A549 (cell line): ENCODE measurements at regions not wholly inside any gene's neighbourhood (a gene's known extent, or its start where the extent isn't known, plus 50 kb on each side); places are given as distances from the start of the nearest gene placed in this dataset.
A peak's percentile ranks its signal among the peaks of the same experiment; 100 is the strongest.
"Not testable (repeated sequence)": the region's sequence is repeated elsewhere in the genome, so short reads cannot be mapped to it uniquely, and the experiment has no call there.

Experiments used
- ATAC-seq, 2 experiments: fragments of 200-7000 bp in 1 of 2; fragments of >200 bp in 1 of 2; cut with Nextera tagmentation in 1 of 2; cut with Tn5 transposase in 1 of 2; 3 replicates each; pipeline versions ENCODE4 v1.8.0 to v1.9.1; 2018 to 2020; ENCODE audit warnings: mild to moderate bottlenecking in 1 of 2, moderate library complexity in 1 of 2
- CTCF ChIA-PET: fragments of 300-600 bp; sonication (Branson Sonifier 250); formaldehyde crosslinking; extraction: SDS; loops from one replicate; lab custom pipeline; 2021; ENCODE audit warnings: antibody characterized with exemption, inconsistent platforms; lab: Yijun Ruan, JAX
- POLR2A ChIA-PET: fragments of 350-600 bp; formaldehyde crosslinking; extraction: SDS; loops from one replicate; lab custom pipeline; 2021; ENCODE audit warnings: antibody characterized with exemption, inconsistent platforms; lab: Yijun Ruan, JAX
- DNase-seq, 2 experiments: peaks; one replicate each; pipeline versions ENCODE4 v3.0.0 to v3.0.0-alpha.2; 2011 to 2016; ENCODE audit warnings: low read depth in 1 of 2, low spot score in 1 of 2
- FAIRE-seq: peaks from 2 replicates; lab custom pipeline; 2011; peaks lifted over from hg19 to GRCh38; lab: Jason Lieb, UNC
- H3K27ac ChIP-seq, 2 experiments: fragments of >200 bp; sonication (Bioruptor Twin); formaldehyde crosslinking; 3 replicates each; pipeline ENCODE4 v1.5.1; 2016 to 2017
- H3K4me1 ChIP-seq: fragments of >200 bp; sonication (Bioruptor Twin); formaldehyde crosslinking; 3 replicates; pipeline ENCODE4 v1.6.1; 2016
- H3K4me2 ChIP-seq: fragments of >200 bp; sonication (Bioruptor Twin); formaldehyde crosslinking; 3 replicates; pipeline ENCODE4 v1.6.1; 2016
- H3K4me3 ChIP-seq: fragments of >200 bp; sonication (Bioruptor Twin); formaldehyde crosslinking; 3 replicates; pipeline ENCODE4 v1.5.1; 2016
- H3K9me3 ChIP-seq: fragments of >200 bp; sonication (Bioruptor Twin); formaldehyde crosslinking; 3 replicates; pipeline ENCODE4 v1.6.1; 2016
- CTCF ChIP-seq: fragments of >200 bp; sonication (Bioruptor Twin); formaldehyde crosslinking; IDR thresholded peaks from 3 replicates; pipeline ENCODE4 v1.5.1; 2016
- RAD21 ChIP-seq, 2 experiments: fragments of >200 bp in 1 of 2; sonication (Bioruptor Twin) in 1 of 2; formaldehyde crosslinking in 1 of 2; IDR thresholded peaks in 1 of 2; conservative IDR thresholded peaks in 1 of 2; 2 replicates in 1 of 2; 3 replicates in 1 of 2; pipeline ENCODE4 v1.6.1; 2012 to 2018; ENCODE audit warnings: inconsistent platforms in 1 of 2
- SMC3 ChIP-seq: fragments of >200 bp; sonication (Bioruptor Twin); formaldehyde crosslinking; IDR thresholded peaks from 3 replicates; pipeline ENCODE4 v1.6.1; 2018; ENCODE audit warnings: inconsistent platforms
- WGBS: methylation state at CpG from one replicate; pipeline ENCODE4 v1.1.6; 2017; ENCODE audit errors: missing lambda C conversion rate; 5-methylcytosine and 5-hydroxymethylcytosine counted together

- H3K27ac ChIP-seq, FAIRE-seq, ATAC-seq, H3K4me1 ChIP-seq, DNase-seq, H3K4me2 ChIP-seq, H3K4me3 ChIP-seq, POLR2A ChIA-PET, CTCF ChIA-PET, H3K9me3 ChIP-seq: not testable (repeated sequence)
- no CpG with 5 or more reads among the region's 1 CpG for WGBS
These were observed 120.0 kb upstream of the NEK3 start for GRCh38 chr13:52279408-52279807.

- CTCF ChIA-PET, FAIRE-seq, ATAC-seq: not testable (repeated sequence)
These were observed 94.9 kb upstream of the NEK3 start for GRCh38 chr13:52254299-52254698.

GRCh38 chr13:52240752-52241151, 81.4 kb upstream of the NEK3 start:
- FAIRE-seq, H3K27ac ChIP-seq, H3K4me2 ChIP-seq, POLR2A ChIA-PET, DNase-seq, H3K9me3 ChIP-seq, H3K4me3 ChIP-seq, H3K4me1 ChIP-seq, ATAC-seq, CTCF ChIA-PET: not testable (repeated sequence)
- 53% methylated on average over 3 of the region's 3 CpGs for WGBS

More at GRCh38 chr13:52254299-52254698, 94.9 kb upstream of the NEK3 start:
- H3K4me1 ChIP-seq, POLR2A ChIA-PET, H3K4me3 ChIP-seq, H3K27ac ChIP-seq, H3K4me2 ChIP-seq, DNase-seq, H3K9me3 ChIP-seq: not testable (repeated sequence)
- WGBS: 74% methylated on average over 14 of the region's 24 CpGs

GRCh38 chr13:52235900-52236595, 76.7 kb upstream of the NEK3 start:
- peak in 1 of 2 experiments; percentile 69 for DNase-seq
- TF ChIP-seq CTCF: peak; percentile 37; the same call in 2 of the 3 replicates
- peak; percentile 25 to 52; a peak in 2 of 5 replicates for TF ChIP-seq RAD21 (conservative IDR thresholded peaks at IDR 0.05 in 1 of 2, IDR thresholded peaks at IDR 0.05 in 1 of 2)
- 0 out of 3 replicates have a peak, but pooled peaks have one; percentile 13 for TF ChIP-seq SMC3
- H3K4me1 ChIP-seq, H3K4me3 ChIP-seq, H3K27ac ChIP-seq, H3K9me3 ChIP-seq, H3K4me2 ChIP-seq, FAIRE-seq, POLR2A ChIA-PET: not testable (repeated sequence)
- CTCF ChIA-PET: interaction anchor here (0.7 to 1.0 kb wide), 3 partner anchors 35 to 423 kb away, joined by 3 read pairs; no protein-coding TSS in a partner anchor
- peak; percentile 97 to 98 for ATAC-seq
- 0% methylated on average over 4 of the region's 8 CpGs for WGBS

GRCh38 chr13:52234928-52235327, 75.5 kb upstream of the NEK3 start:
- CTCF ChIA-PET, H3K27ac ChIP-seq, ATAC-seq, FAIRE-seq, DNase-seq, H3K9me3 ChIP-seq, H3K4me1 ChIP-seq, H3K4me3 ChIP-seq, H3K4me2 ChIP-seq, POLR2A ChIA-PET: not testable (repeated sequence)
- WGBS: 91% methylated on average over 3 of the region's 3 CpGs

DNA sequence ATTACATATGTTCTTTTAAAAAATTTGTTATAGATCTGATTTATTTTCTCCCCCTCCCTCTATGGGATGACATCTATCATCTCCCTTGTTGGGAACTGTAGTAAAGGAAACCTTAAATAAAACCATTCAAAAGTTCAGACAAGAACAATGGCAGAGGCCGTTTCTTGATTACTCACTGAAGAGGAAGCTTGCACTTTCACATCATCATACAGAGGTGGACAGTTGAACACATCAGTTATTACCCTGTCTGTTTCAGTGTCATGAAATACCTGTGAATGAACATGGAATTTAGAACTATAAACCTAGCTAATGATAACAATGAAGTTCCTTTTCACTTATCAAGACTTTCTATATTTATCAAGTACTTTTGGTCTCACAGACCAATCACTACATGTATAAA, 63.7 kb upstream of the NEK3 start:
- H3K4me1 ChIP-seq, H3K4me3 ChIP-seq, FAIRE-seq, DNase-seq, H3K4me2 ChIP-seq, POLR2A ChIA-PET, H3K9me3 ChIP-seq, H3K27ac ChIP-seq, ATAC-seq, CTCF ChIA-PET: not testable (repeated sequence)
- WGBS: 11% methylated on average over 1 of the region's 1 CpG

DNA sequence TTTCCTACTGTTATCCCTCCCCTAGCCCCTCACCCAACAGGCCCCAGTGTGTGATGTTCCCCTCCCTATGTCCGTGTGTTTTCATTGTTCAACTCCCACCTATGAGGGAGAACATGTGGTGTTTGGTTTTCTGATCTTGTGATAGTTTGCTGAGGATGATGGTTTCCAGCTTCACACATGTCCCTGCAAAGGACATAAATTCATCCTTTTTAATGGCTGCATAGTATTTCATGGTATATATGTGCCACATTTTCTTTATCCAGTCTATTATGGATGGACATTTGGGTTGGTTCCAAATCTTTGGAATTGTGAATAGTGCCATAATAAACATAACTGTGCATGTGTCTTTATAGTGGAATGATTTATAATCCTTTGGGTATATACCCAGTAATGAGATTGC, 54.5 kb upstream of the NEK3 start:
- WGBS: 17% methylated on average over 1 of the region's 1 CpG
- H3K4me2 ChIP-seq, H3K9me3 ChIP-seq, DNase-seq, H3K4me1 ChIP-seq, H3K27ac ChIP-seq, ATAC-seq, CTCF ChIA-PET, POLR2A ChIA-PET, H3K4me3 ChIP-seq, FAIRE-seq: not testable (repeated sequence)

DNA sequence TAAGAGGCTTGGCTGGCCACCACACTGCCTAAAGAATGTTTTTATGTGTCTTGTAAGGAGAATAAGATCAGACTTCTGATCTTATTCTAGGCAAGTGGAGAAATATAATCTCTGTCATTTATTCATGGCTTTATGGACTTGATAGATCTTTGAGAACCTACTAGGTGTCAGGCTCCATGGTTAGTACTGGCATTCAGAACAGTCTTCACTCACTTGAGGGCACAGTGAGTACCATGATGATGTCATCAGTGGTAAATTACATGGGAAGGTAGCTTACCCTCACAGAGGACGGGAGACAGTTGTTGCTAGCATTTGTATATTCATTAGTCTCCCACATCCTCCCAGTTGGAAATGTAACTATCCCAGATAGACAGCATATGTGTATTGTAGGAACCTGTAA, 53.5 kb upstream of the NEK3 start:
- POLR2A ChIA-PET, H3K4me3 ChIP-seq, CTCF ChIA-PET, ATAC-seq, H3K4me2 ChIP-seq, H3K4me1 ChIP-seq, DNase-seq, H3K27ac ChIP-seq, H3K9me3 ChIP-seq, FAIRE-seq: not testable (repeated sequence)
- 0% methylated on average over 1 of the region's 1 CpG for WGBS

GRCh38 chr13:52211416-52211776, 52.0 kb upstream of the NEK3 start:
- H3K27ac ChIP-seq, FAIRE-seq, H3K4me2 ChIP-seq, DNase-seq, CTCF ChIA-PET, H3K9me3 ChIP-seq, ATAC-seq, POLR2A ChIA-PET, H3K4me3 ChIP-seq, H3K4me1 ChIP-seq: not testable (repeated sequence)
- WGBS: 47% methylated on average over 6 of the region's 6 CpGs
